HL-60 (cell line): ENCODE measurements at regions not wholly inside any gene's neighbourhood (a gene's known extent, or its start where the extent isn't known, plus 50 kb on each side); places are given as distances from the start of the nearest gene placed in this dataset.
"Not testable (repeated sequence)": the region's sequence is repeated elsewhere in the genome, so short reads cannot be mapped to it uniquely, and the experiment has no call there.

Experiments
- DNase-seq, 2 experiments: peaks; one replicate each; pipeline ENCODE4 v3.0.0-alpha.2; 2010 to 2020; ENCODE audit warnings: low read depth in 1 of 2, low spot score in 1 of 2
- H3K27ac ChIP-seq: fragments of 250-450 bp; sonication (Bioruptor Pico); replicated peaks from 2 replicates; pipeline ENCODE4 v1.5.1; 2020; ENCODE audit warnings: mild to moderate bottlenecking, moderate library complexity
- H3K27me3 ChIP-seq: fragments of 250-450 bp; sonication (Bioruptor Pico); 2 replicates; pipeline ENCODE4 v1.5.1; 2021; ENCODE audit warnings: mild to moderate bottlenecking, moderate library complexity; ENCODE audit not compliant: insufficient read depth, poor library complexity, severe bottlenecking
- H3K4me3 ChIP-seq: replicated peaks from 2 replicates; pipeline ENCODE4 v1.5.1; 2011; ENCODE audit warnings: mild to moderate bottlenecking, control low read depth, low read length; ENCODE audit not compliant: insufficient read depth
- GABPA ChIP-seq: IDR thresholded peaks from 2 replicates; pipeline ENCODE4 v1.6.1; 2012; ENCODE audit warnings: low read depth
- POLR2AphosphoS5 ChIP-seq: IDR thresholded peaks from 2 replicates; pipeline ENCODE4 v1.6.1; 2012; ENCODE audit warnings: low read depth
- SPI1 ChIP-seq: IDR thresholded peaks from 2 replicates; pipeline ENCODE4 v1.6.1; 2012; ENCODE audit warnings: low read depth, mild to moderate bottlenecking, borderline replicate concordance
- TF ChIP-seq, protein P1 (sequence below): IDR thresholded peaks from one replicate; pipeline ENCODE4 v1.5.1; 2011; ENCODE audit warnings: low read length, control low read depth, inconsistent platforms; ENCODE audit not compliant: insufficient read depth
- TF ChIP-seq, protein P2 (sequence below): IDR thresholded peaks from 2 replicates; pipeline ENCODE4 v1.6.1; 2012; ENCODE audit warnings: low read depth; ENCODE audit not compliant: insufficient replicate concordance

DNA sequence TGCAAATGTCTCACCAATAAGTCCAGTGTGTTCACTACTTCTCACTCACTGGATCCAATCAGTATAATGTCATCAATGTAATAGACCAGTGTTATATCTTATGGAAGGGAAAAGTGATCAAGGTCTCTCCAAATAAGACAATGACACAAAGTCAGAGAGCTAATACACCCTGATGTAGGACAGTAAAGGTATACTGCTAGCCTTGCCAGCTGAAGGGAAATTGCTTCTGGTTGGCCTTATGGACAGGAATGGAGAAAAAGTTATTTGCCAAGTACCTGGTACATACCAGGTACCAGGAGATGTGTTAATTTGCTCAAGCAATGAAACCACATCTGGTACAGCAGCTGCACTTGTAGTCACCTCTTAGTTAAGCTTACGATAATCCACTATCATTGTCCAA, 141.0 kb downstream of the LTN1 start:
- TF ChIP-seq, protein P1, sequence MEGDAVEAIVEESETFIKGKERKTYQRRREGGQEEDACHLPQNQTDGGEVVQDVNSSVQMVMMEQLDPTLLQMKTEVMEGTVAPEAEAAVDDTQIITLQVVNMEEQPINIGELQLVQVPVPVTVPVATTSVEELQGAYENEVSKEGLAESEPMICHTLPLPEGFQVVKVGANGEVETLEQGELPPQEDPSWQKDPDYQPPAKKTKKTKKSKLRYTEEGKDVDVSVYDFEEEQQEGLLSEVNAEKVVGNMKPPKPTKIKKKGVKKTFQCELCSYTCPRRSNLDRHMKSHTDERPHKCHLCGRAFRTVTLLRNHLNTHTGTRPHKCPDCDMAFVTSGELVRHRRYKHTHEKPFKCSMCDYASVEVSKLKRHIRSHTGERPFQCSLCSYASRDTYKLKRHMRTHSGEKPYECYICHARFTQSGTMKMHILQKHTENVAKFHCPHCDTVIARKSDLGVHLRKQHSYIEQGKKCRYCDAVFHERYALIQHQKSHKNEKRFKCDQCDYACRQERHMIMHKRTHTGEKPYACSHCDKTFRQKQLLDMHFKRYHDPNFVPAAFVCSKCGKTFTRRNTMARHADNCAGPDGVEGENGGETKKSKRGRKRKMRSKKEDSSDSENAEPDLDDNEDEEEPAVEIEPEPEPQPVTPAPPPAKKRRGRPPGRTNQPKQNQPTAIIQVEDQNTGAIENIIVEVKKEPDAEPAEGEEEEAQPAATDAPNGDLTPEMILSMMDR = no peak
- no peak for TF ChIP-seq GABPA
- TF ChIP-seq, protein P2, sequence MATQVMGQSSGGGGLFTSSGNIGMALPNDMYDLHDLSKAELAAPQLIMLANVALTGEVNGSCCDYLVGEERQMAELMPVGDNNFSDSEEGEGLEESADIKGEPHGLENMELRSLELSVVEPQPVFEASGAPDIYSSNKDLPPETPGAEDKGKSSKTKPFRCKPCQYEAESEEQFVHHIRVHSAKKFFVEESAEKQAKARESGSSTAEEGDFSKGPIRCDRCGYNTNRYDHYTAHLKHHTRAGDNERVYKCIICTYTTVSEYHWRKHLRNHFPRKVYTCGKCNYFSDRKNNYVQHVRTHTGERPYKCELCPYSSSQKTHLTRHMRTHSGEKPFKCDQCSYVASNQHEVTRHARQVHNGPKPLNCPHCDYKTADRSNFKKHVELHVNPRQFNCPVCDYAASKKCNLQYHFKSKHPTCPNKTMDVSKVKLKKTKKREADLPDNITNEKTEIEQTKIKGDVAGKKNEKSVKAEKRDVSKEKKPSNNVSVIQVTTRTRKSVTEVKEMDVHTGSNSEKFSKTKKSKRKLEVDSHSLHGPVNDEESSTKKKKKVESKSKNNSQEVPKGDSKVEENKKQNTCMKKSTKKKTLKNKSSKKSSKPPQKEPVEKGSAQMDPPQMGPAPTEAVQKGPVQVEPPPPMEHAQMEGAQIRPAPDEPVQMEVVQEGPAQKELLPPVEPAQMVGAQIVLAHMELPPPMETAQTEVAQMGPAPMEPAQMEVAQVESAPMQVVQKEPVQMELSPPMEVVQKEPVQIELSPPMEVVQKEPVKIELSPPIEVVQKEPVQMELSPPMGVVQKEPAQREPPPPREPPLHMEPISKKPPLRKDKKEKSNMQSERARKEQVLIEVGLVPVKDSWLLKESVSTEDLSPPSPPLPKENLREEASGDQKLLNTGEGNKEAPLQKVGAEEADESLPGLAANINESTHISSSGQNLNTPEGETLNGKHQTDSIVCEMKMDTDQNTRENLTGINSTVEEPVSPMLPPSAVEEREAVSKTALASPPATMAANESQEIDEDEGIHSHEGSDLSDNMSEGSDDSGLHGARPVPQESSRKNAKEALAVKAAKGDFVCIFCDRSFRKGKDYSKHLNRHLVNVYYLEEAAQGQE = no peak
- no peak for TF ChIP-seq POLR2AphosphoS5
- TF ChIP-seq SPI1 = no peak
- Histone ChIP-seq H3K27me3 (no peaks in the 10 kb centered on the region), H3K27ac (no peak overlapping the region), H3K4me3 (no peak overlapping the region)
- DNase-seq = no peak

GRCh38 chr21:28839237-28839636, 153.4 kb downstream of the LTN1 start:
- H3K27me3 ChIP-seq, H3K27ac ChIP-seq, DNase-seq, H3K4me3 ChIP-seq: not testable (repeated sequence)

- not testable (repeated sequence) for DNase-seq, H3K27ac ChIP-seq, H3K4me3 ChIP-seq, H3K27me3 ChIP-seq
Observed at GRCh38 chr21:28837426-28837825, 155.3 kb downstream of the LTN1 start.

GRCh38 chr21:28836588-28836987, 156.1 kb downstream of the LTN1 start:
- not testable (repeated sequence) for H3K27ac ChIP-seq, H3K27me3 ChIP-seq, H3K4me3 ChIP-seq, DNase-seq

DNA sequence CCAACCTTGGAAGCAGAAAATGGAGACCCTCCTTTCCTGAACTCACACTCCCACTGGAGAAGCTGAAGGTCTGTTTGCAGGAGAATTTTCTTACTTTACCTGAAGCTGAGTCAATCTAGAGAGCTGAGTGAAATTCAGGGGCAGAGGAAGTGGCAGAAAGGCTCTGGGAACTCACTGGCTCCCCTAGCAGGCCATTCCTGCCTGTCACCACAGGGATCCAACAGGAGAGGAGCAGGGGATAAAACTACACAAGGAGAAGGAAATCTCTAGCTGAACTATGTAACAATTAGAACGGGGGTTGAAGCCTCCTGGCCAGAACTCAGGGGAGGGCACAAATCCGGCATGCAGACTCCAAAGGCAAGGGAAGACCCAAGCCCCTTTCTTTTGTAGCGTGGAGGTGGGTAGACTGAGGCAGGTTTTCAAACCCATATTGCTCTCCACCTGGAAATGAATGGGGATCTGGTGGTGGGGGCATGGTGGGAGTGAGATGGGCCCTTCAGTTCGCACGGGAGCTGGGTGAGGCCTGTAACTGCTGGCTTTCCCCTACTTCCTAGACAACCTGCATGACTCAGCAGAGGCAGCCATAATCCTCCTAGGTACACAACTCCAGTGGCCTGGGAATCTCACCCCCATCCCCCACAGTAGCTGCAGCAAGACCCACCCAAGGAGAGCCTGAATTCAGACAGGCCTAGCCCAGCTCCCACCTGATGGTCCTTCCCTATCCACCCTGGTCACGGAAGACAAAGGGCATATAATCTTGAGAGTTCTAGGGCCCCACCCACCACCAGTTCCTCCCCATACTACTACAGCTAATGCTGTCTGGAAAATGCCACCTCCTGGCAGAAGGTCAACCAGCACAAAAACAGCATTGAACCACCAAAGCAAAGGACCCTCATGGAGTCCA, 158.1 kb downstream of the LTN1 start:
- TF ChIP-seq, protein P1 = no peak
- no peak for TF ChIP-seq GABPA
- Histone ChIP-seq H3K27me3 (no peaks in the 10 kb centered on the region), H3K27ac (no peak overlapping the region), H3K4me3 (no peak overlapping the region)
- DNase-seq = no peak

- Histone ChIP-seq H3K4me3 (no peak overlapping the region), H3K27me3 (no peaks in the 10 kb centered on the region), H3K27ac (no peak overlapping the region)
- TF ChIP-seq SPI1 (no peak), POLR2AphosphoS5 (no peak), GABPA (no peak)
- TF ChIP-seq, protein P1 = no peak
- TF ChIP-seq, protein P2 = no peak
- no peak for DNase-seq
Observed at GRCh38 chr21:28833609-28834008, 159.1 kb downstream of the LTN1 start.
